ENCODE measurements at regions not wholly inside any gene's neighbourhood (a gene's known extent, or its start where the extent isn't known, plus 50 kb on each side); places are given as distances from the start of the nearest gene placed in this dataset.

DNA sequence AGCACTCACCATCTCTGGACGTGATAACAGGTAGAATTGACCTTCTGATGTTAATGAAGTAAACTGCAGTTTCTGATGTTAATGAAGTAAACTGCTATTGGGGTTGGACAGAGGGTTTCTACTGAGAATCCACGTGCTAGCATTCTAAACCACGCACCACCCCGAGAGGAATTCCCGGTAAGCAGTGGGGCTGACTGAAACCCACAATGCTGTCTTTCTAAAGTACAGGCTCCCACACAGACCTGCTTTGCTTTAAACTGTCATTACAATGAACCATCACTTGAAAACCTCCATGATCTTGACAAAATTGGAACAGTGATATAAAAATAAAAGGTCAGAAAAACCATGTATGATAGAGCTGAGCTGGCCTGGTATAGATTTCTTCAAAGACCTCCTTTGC is 559.0 kb downstream of the FGF9 start:
- Histone ChIP-seq H3K23ac (ENCODE audit: insufficient read length) (no peak overlapping the region), H3K79me1 (ENCODE audit: low read depth, low read length) (no peaks in the 10 kb centered on the region), H3K79me2 (ENCODE audit: control insufficient read depth in 1 of 2, insufficient read depth in 2 of 2, low read length in 2 of 2) (no peaks in the 10 kb centered on the region), H3K14ac (ENCODE audit: insufficient read length) (no peak overlapping the region), H2BK120ac (replicated peaks; ENCODE audit: low read depth, low read length) (no peak overlapping the region), H2BK5ac (ENCODE audit: low read depth, low read length) (no peak overlapping the region), H3K9ac (replicated peaks in 1 of 4; ENCODE audit: extremely low read depth in 1 of 4, low read depth in 3 of 4, low read length in 3 of 4) (no peak overlapping the region), H3K56ac (replicated peaks; ENCODE audit: insufficient read length, low read depth, low read length) (no peak overlapping the region), H3K4me3 (ENCODE audit: extremely low read depth in 1 of 4, insufficient read depth in 2 of 4, low read depth in 3 of 4, low read length in 4 of 4) (no peak overlapping the region), H3K27me3 (replicated peaks in 1 of 4; ENCODE audit: control insufficient read depth in 3 of 4, extremely low read depth in 1 of 4, insufficient read depth in 3 of 4, low read length in 3 of 4) (no peaks in the 10 kb centered on the region), H3K23me2 (ENCODE audit: low read depth, low read length) (no peaks in the 10 kb centered on the region; the same call in 1 of the 2 replicates), H4K8ac (ENCODE audit: extremely low read depth, insufficient read depth, low read length) (no peak overlapping the region), H3K27ac (ENCODE audit: low read depth, low read length) (no peak overlapping the region), H4K5ac (ENCODE audit: insufficient read length, low read depth, low read length) (no peak overlapping the region), H4K20me1 (replicated peaks in 1 of 2; ENCODE audit: control insufficient read depth in 1 of 2, insufficient read depth in 2 of 2, low read length in 2 of 2) (no peaks in the 10 kb centered on the region), H2AFZ (ENCODE audit: low read length) (no peak overlapping the region), H2AK5ac (ENCODE audit: low read depth, low read length) (no peak overlapping the region), H4K91ac (replicated peaks; ENCODE audit: insufficient read length, low read length) (no peak overlapping the region), H3K4me1 (replicated peaks in 1 of 4; ENCODE audit: control insufficient read depth in 3 of 4, insufficient read depth in 4 of 4, low read length in 3 of 4) (peaks cover 0 to under 1% (median under 1%) of the 10 kb centered on the region in 4 experiments; a peak in 4 of 7 replicates), H2BK20ac (ENCODE audit: low read length) (no peak overlapping the region), H3K4ac (replicated peaks; ENCODE audit: insufficient read length, low read depth, low read length) (no peak overlapping the region), H3K36me3 (ENCODE audit: control insufficient read depth in 2 of 4, insufficient read depth in 4 of 4, low read length in 3 of 4) (no peaks in the 10 kb centered on the region), H2BK15ac (ENCODE audit: low read length) (no peak overlapping the region), H3K4me2 (ENCODE audit: insufficient read depth in 1 of 2, low read depth in 2 of 2, low read length in 2 of 2) (no peak overlapping the region), H3K18ac (ENCODE audit: extremely low read depth, low read length) (no peak overlapping the region), H2BK12ac (ENCODE audit: low read depth, low read length) (no peak overlapping the region), H3K9me3 (ENCODE audit: insufficient read depth in 2 of 2, low read depth in 1 of 2, low read length in 1 of 2) (no peaks in the 10 kb centered on the region)
- ChIA-PET POLR2A (ENCODE audit: partially characterized antibody) (no interaction called here), CTCF (ENCODE audit: partially characterized antibody) (no interaction called here)
- FAIRE-seq = no peak
- DNase-seq (ENCODE audit: low read depth in 1 of 2, low spot score in 2 of 2) = no peak
- 94% methylated on average over 5 of the region's 5 CpGs; no CpG with 5 or more reads in 1 of the 2 experiments for WGBS, 2 experiments (ENCODE audit: extremely low coverage in 1 of 2, insufficient coverage in 1 of 2, insufficient read length in 1 of 2, insufficient replicate concordance in 2 of 2, low coverage in 1 of 2, low lambda C conversion rate in 2 of 2, missing lambda C conversion rate in 1 of 2)
- TF ChIP-seq SIN3A (conservative IDR thresholded peaks at IDR 0.05 in 1 of 2, IDR thresholded peaks at IDR 0.05 in 1 of 2; ENCODE audit: low read depth in 1 of 2, low read length in 2 of 2) = no peak
- no peak for TF ChIP-seq BCL11A (IDR thresholded peaks at IDR 0.05; ENCODE audit: low read depth in 2 of 2, low read length in 2 of 2)
- TF ChIP-seq EZH2 (IDR thresholded peaks at IDR 0.05; ENCODE audit: low read depth, low read length, severe bottlenecking) = no peak
- TF ChIP-seq RXRA (IDR thresholded peaks at IDR 0.05; ENCODE audit: insufficient read depth, low read depth, low read length) = no peak
- no peak for TF ChIP-seq KDM4A (IDR thresholded peaks at IDR 0.05; ENCODE audit: low read depth, low read length, severe bottlenecking)
- no peak for TF ChIP-seq TCF12 (IDR thresholded peaks at IDR 0.05; ENCODE audit: low read depth, low read length)
- TF ChIP-seq TBP (IDR thresholded peaks at IDR 0.05; ENCODE audit: low read depth, low read length) = no peak
- no peak for TF ChIP-seq RFX5 (IDR thresholded peaks at IDR 0.05; ENCODE audit: borderline replicate concordance, low read depth, low read length)
- no peak for TF ChIP-seq KDM5A (IDR thresholded peaks at IDR 0.05; ENCODE audit: low read length)
- TF ChIP-seq POLR2A (IDR thresholded peaks at IDR 0.05; ENCODE audit: control extremely low read depth in 1 of 2, low read depth in 2 of 2, low read length in 2 of 2) = no peak
- TF ChIP-seq, protein P1, sequence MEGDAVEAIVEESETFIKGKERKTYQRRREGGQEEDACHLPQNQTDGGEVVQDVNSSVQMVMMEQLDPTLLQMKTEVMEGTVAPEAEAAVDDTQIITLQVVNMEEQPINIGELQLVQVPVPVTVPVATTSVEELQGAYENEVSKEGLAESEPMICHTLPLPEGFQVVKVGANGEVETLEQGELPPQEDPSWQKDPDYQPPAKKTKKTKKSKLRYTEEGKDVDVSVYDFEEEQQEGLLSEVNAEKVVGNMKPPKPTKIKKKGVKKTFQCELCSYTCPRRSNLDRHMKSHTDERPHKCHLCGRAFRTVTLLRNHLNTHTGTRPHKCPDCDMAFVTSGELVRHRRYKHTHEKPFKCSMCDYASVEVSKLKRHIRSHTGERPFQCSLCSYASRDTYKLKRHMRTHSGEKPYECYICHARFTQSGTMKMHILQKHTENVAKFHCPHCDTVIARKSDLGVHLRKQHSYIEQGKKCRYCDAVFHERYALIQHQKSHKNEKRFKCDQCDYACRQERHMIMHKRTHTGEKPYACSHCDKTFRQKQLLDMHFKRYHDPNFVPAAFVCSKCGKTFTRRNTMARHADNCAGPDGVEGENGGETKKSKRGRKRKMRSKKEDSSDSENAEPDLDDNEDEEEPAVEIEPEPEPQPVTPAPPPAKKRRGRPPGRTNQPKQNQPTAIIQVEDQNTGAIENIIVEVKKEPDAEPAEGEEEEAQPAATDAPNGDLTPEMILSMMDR (IDR thresholded peaks at IDR 0.05; ENCODE audit: control extremely low read depth in 1 of 3, insufficient read depth in 1 of 3, low read depth in 1 of 3, low read length in 3 of 3) = no peak
- TF ChIP-seq NRF1 (IDR thresholded peaks at IDR 0.05; ENCODE audit: low read depth, low read length) = no peak
- TF ChIP-seq TAF1 (IDR thresholded peaks at IDR 0.05; ENCODE audit: low read depth, low read length) = no peak
